GM21447 (cell line): ENCODE measurements at regions not wholly inside any gene's neighbourhood (a gene's known extent, or its start where the extent isn't known, plus 50 kb on each side); places are given as distances from the start of the nearest gene placed in this dataset.
"Not testable (repeated sequence)": the region's sequence is repeated elsewhere in the genome, so short reads cannot be mapped to it uniquely, and the experiment has no call there.

Experiments used
- ATAC-seq: cut with Tn5 transposase; IDR thresholded peaks from one replicate; pipeline ENCODE4 v1.9.1; 2021; ENCODE audit not compliant: unreplicated experiment

DNA sequence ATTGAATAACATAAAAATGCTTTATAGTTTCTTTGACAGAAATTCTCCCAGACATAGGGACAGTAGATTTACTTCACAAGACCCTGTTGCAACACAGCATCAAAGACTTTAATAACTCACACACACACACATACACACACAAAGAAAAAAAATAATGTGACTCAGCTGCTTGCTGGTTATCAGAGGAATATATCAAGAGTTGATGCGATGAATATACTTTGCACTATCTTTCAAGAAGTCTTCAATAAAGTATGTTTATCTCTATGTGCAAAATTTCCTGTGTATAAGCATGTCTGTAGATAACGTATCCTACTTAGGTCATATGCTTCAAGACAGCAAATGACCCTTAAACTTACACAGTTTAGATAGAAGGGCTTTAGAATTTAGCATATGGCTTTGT lies 243.1 kb downstream of the ARL4A start:
- ATAC-seq, result no peak

DNA sequence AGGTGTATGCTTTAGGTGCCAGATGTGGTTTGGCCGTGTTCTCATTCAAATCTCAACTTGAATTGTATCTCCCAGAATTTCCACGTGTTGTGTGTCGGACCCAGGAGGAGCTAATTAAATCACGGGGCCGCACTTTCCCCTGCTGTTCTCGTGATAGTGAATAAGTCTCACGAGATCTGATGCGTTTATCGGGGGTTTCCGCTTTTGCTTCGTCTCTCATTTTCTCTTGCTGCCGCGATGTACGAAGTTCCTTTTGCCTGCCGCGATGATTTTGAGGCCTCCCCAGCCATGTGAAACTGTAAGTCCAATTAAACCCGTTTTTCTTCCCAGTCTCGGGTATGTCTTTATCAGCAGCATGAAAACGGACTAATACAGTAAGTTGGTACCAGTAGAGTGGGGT lies 244.0 kb downstream of the ARL4A start:
- not testable (repeated sequence) for ATAC-seq

DNA sequence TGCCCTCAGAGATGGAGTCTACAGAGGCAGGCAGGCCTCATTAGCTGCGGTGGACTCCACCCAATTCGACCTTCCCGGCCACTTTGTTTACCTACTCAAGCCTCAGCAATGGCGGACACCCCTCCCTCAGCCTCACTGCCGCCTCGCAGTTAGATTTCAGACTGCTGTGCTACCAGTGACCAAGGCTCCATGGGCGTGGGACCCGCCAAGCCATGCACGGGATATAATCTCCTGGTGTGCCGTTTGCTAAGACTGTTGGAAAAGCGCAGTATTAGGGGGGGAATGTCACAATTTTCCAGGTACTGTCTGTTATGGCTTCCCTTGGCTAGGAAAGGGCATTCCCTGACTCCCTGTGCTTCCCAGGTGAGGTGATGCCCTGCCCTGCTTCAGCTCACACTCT lies 252.3 kb downstream of the ARL4A start:
- no peak for ATAC-seq

DNA sequence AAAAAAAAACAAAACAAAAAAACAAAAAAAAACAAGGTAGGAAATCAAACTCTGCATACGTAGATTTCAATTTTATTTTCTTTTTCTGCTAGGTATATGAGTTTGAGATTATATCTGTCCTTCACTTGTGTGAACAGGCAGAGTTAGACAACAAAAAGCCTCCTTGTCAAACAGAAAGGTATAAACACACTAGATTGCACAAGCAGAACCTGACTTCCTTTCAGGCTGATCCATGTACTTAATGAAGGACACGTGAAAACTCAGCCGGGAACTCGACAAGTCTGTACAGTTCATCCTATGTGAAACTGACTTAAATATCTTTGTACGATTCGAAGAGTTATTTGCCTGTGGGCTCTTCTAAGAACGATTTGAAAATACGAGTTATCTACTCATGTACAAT lies 254.1 kb downstream of the ARL4A start:
- ATAC-seq, result no peak

DNA sequence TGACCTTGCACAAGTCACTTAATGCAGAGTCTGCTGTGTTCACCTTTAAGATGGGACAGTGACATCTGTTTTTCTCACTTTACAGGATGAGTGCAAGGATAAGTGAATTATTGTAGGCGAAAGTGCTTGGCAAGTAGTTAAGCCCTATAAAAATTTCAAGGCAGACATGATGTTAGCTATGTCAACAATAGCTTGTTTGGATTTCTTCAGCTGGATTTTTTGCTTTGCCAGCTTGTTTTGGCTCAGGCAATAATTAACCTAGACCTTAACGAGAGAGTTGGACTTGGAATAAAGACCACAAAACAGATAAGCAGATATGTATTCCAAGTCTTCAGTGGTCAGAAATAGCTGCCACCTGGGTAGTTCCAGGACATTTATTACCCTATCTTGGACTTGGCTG lies 255.2 kb downstream of the ARL4A start:
- no peak for ATAC-seq

DNA sequence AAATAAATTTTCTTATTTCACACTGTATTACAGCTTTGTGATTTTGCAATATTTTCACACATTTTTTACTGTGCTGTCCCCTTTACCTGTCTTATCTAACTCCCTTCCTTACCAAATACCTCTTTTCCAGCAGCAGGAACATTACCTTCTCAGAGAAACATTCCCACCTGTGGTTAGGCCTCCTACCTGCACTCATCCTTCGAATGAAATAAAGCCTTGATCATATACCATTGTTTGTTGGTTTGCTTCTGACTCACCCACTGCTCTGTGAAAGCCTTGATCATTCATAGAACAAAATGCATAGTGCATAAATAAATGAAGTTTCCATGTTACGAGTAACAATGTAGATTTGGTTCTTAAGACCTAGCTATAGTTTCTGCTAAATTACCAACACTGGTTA lies 256.3 kb downstream of the ARL4A start:
- ATAC-seq, result no peak

DNA sequence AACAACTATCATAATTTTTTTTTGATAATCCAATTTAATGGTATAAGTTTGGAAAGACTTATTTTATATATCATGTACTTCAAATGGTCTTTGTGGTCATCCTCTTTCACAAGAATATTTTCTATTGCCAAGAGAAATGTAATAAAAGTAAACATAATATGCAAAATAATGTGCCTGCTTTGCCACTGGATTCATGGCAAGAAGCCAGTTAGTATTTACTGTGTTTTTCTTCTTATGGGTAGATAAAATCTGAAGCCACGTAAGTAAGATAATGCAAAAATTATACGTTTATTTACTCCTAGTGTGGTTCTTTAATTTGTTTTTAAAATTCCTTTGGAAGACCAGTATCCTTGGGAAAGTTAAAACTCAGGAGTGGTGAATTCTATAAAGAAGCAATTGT lies 258.5 kb downstream of the ARL4A start:
- ATAC-seq, result no peak

DNA sequence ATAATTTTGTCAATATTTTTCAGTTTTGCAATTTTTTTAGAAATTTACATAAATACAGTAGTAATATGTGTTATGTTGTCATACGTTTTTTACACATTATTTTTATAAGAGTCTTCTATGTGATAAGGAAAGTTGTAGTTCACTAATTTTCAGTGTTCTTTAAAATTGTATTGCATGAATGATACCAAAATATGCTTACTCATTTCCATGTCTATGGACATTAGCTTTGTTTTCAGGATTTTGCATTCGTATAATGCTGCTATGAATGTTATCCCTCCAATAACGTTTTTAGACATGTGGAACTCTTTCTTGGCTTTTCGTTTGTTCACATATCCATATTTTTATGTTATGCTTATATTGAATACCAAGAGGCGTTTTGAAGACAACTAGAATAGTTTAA lies 260.0 kb downstream of the ARL4A start:
- no peak for ATAC-seq

DNA sequence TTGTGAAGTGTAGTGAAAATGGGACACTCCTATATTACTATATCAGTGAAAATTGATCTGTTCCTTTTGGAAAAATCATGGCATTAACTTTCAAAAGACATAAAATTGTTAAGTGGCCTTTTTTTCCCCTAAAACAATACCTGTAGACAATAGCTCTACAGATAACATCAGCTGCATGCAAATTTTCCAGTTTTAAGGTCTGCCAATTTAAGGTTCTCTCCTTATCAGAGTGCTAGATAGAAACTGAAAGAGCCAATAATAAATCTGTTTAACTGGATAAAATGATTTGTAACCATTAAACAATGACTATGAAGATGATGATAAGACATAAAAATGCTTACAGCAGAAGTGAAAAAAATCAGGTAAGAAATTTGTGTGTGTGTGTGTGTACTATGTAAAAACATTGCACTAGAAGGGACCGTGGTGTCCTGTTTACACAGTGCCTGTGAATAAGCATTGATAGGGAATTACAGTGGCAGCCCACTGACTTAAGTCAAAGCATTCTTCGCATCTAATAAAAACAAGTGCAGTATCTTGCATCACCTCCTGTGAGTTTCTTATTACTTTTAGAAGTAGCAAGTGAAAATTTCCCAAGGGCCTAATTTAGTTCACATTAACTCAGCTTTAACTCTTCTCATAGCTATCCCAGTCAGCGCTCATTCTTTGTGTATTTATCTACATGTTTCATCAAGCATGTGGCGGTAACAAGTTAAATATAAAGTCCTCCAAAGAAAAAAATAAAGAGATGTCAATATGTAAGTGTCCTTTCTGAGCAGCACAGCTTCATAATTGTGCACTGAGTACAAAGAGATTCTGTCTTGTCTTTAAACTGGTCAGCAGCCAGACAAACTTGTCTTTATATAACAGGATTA lies 261.9 kb downstream of the ARL4A start:
- ATAC-seq, result no peak

DNA sequence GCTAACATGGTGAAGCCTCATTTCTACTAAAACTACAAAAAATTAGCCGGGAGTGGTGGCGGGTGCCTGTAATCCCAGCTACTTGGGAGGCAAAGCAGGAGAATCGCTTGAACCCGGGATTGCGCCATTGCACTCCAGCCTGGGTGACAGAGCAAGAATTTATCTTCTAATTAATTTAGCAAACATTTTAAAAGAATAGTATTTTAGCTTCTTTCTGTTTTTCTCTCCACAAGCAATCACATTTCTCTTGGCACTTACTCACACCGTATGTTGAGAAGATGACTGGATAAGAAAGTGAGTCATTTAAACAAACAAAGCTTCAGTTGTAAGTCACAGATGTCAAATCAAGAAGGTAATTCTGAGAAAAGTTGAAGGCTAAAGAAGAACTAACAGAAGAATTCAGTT lies 264.0 kb downstream of the ARL4A start:
- no peak for ATAC-seq

DNA sequence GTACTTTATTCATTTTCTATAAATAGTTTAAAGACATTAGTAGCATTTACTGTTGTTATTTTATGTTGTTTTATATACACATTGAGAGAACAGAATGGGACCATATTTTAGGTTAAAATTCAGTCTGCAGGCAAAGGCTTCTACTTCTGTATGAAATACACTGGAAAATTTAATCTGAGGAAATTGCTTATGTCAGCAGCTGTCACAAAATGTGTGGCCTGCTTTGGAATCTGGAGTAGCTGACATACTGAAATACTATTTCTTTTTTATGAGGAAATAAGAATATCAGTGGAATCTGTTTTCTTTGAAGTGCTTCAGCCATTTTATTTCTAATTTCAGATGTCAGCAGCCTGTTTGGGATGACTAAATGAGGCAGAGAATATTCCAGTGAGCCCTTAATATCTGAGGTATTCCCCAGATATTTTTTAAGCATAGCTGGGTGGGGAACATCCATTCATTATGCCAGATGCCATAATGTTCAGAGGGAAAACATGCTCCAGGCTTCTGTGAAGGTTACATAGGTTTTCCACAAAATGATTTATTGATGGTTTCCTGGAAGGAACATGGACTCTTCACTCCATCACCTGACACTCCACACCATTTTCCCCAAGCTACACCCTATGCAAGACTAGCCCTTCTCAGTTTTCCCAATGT lies 267.1 kb downstream of the ARL4A start:
- no peak for ATAC-seq

DNA sequence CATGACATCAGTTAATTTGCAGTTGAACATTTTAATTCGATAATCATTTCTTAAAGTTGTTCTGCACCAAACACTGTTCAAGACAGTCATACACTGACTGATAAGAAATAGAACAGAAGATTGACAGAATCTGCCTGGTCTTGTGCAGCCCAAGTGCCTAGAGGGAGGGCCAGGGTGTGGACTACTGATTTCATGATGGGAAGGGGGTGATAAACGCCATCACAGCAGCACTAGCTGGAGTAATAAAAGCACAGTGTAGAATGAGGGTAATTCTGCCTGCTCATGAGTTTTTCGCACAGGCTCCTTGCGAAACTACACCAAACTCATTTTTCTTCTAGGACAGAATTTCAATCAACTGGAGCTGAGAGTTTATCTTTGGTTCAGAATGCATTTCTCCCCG lies 270.1 kb downstream of the ARL4A start:
- no peak for ATAC-seq

DNA sequence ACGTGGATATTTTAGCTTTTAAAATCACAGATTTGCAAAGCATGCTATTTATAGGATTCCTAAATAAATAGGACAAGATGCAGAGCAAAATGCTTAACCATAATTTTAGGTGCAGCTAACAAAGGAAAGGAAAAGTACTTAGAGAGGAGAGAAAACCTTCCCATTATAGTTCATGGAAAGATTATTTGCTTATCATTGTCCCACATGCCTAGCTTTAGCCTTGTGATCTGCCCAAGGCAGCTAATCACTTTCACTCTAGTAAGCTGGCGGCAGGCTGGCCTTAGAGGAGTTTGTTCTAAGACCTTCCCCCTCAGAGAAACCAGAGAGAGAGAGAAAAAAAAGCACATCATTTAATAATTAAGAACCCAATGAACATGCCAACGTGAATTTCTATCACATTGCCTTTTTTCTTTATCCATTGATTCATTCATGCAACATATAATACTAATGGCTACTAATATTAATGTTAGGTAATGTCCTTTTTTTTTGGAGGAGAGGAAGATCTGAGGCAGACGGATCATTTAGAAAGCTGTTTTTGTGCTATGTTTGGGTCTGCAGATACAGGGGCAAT lies 274.6 kb downstream of the ARL4A start:
- no peak for ATAC-seq

DNA sequence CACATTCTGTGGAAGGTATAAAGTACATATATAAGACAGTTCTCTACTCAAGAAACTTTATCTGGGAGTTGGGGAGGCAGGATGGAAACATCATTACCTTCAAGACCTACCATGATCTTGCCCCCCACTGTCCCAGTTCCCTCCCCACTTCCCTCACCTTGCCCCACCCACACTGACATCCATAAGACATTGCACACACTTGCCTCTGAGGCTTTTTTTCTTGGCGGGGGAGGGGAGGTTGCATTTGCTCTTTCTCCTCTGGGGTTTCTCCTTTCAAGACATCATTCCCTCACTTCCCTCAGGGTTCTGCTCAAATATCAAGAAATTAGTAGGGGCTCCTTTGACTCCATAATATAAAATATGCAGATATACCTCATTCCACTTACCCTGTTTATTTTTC lies 276.0 kb downstream of the ARL4A start:
- ATAC-seq, result no peak

DNA sequence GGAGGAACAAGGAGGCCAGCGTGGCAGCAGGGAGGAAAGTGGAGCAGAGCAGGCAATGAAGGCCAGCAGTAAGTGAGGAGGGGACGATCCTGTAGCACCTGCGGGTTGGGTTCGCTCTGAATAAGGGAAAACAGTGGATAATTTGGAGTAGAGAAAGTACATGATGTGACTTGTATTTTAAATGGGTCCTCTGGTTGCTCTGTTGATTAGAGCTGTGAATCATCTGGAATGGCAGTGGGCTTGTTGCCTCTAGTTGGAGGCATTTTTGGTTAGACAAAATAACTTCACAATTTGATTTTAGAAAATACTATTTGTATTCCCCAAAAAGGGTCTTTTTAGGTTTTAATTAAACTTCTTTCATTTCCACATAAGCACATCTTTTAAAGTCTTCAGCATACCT lies 277.4 kb downstream of the ARL4A start:
- no peak for ATAC-seq

DNA sequence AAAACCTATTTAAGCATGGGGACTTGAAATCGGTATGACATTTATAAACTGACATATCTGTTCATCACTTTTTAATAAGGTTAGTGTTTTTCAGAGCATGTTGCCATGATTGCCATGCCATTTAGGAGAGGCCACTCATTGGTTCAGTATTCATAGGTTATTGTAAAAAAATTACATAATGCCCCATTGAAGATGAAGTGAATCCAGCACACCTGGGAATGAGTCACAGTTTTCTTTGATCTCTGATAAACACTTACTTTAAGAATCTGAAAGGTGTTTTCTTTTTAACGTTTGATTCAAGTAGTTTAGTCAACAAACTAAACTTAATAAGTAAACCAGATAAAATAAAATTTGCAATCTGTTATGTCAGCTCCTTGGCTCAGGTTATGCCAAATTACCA lies 278.3 kb downstream of the ARL4A start:
- no peak for ATAC-seq

DNA sequence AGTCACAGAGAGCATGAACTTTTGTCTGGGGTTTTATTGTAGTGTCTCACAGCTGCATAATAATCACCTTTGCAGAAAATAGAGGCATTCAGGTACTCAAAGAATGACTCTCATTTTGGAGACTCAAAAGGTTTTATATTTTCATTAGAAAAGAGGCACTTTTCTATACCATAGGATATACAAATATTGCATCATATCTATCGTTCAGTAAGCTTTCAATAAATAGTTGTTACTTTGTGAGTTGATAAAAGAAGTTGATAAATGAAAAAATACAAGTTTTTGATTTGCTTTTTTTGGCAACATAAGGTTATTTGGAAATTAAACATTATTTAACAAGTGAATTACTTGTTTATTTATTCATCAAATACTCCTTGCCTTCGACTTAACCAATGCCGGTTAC lies 279.9 kb downstream of the ARL4A start:
- ATAC-seq, result no peak

DNA sequence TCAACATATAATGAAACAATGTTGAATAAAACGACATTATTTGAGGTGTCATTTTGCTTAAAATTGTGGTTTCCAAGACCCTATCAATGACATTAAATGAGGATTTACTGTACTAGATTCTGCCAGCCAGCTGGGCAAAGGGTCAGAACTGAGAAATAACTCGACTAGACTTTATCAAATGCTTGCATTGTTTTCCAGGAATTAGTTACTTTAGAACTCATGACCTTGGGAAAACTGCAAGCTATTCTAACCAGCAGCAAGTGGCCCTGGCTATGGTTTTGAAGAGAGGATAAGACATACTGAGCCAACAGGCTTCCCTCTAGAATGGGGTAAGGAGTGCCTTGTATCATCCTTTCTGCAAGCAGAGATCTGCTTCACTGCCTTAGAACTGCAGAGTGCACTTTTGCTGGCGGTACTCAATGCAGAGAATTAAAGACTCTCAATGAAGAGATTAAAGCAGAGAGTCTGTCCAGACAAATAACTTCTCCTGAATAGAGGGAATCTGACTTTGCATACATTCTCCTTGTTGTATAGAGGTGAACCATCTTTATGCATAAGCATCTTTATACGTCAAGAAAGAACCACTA lies 281.5 kb downstream of the ARL4A start:
- ATAC-seq, result no peak

DNA sequence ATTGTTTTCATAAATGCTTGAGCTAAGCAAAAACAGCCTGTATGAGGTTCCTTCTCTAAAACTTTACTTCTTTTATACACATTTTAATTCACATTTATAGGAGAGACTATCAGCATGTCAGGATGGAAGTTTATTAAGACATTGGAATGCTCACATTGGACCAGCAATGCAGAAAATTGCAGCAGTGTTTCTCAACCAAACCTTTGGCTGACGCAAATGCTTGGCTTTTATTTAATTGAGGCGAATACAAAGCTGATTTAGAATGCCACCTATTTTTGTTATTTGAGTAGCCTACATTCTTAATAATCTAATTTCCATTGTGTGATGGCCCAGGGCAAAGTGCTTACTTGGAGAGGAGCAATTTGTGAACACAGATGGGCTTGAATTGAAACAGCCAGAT lies 283.2 kb downstream of the ARL4A start:
- no peak for ATAC-seq

DNA sequence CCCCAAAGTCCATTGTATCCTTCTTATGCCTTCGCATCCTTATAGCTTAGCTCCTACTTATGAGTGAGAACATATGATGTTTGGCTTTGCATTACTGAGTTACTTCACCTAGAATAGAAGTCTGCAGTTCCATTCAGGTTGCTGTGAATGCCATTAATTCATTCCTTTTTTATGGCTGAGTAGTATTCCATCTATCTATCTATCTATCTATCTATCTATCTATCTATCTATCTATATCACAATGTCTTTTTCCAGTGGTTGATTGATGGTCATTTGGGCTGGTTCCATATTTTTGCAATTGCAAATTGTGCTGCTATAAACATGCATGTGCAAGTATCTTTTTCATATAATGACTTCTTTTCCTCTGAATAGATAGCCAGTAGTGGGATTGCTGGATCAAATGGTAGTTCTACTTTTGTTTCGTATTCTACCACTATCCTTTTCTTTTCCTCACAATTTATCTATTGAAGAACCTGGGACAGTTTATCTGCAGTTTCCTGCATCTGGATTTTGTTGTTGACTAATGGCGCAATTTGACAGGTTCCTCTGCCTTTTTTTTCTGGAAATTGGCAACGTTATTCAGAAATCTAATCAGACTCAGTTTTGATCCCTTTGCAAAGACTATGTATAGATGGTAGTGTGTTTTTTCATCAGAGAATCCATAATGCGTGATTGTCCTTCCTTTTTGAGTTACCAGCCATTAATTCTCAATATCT lies 287.2 kb downstream of the ARL4A start:
- ATAC-seq, result no peak

DNA sequence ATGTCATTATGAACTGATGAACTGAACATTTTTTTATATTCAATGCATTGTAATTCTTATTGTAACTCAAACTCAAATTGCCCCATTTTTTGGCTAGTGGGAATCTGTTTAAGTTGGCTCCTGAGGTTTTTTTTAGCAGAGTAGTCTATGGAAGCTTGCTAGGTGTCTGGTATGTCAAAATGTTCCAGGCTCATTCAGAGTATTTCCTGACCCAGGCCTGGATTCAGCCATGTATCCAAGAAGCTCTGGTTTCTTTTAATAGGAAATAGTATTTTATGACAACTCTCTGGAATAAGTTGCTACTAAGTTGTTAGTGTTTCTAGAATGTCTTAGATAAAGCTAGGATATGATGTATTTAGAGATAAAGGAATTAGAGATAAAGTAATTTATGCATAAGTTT lies 288.0 kb downstream of the ARL4A start:
- ATAC-seq, result no peak
